Neural crest cell (in vitro differentiated cells): ENCODE measurements at regions not wholly inside any gene's neighbourhood (a gene's known extent, or its start where the extent isn't known, plus 50 kb on each side); places are given as distances from the start of the nearest gene placed in this dataset.

Experiments
- DNase-seq: peaks from one replicate; pipeline ENCODE4 v3.0.0; 2021; ENCODE audit warnings: low read depth, mixed read lengths, low spot score
- H3K27ac Mint-ChIP-seq: one replicate; pipeline ENCODE4 v1.8.0; 2021; ENCODE audit warnings: mild to moderate bottlenecking, mixed read lengths; ENCODE audit not compliant: unreplicated experiment
- H3K27me3 Mint-ChIP-seq: 2 replicates; pipeline ENCODE4 v1.8.0; 2021; ENCODE audit warnings: low read depth, mild to moderate bottlenecking, mixed read lengths
- H3K36me3 Mint-ChIP-seq: 2 replicates; pipeline ENCODE4 v1.8.0; 2021; ENCODE audit warnings: low read depth, mild to moderate bottlenecking, mixed read lengths
- H3K4me1 Mint-ChIP-seq: 2 replicates; pipeline ENCODE4 v1.8.0; 2021; ENCODE audit warnings: mixed read lengths
- H3K4me3 Mint-ChIP-seq: one replicate; pipeline ENCODE4 v1.8.0; 2021; ENCODE audit warnings: mild to moderate bottlenecking, mixed read lengths
- H3K9me3 Mint-ChIP-seq: 2 replicates; pipeline ENCODE4 v1.8.0; 2021; ENCODE audit warnings: mixed read lengths
- CTCF ChIP-seq: fragments of 200-600 bp; sonication (generic); conservative IDR thresholded peaks from 2 replicates; pipeline ENCODE4 v1.5.0; 2021; ENCODE audit warnings: antibody characterized with exemption, mild to moderate bottlenecking

GRCh38 chr7:130940326-130940725 is 206.3 kb upstream of the KLF14 start:
- no peak for TF ChIP-seq CTCF
- Mint-ChIP-seq H3K27me3 (no peaks in the 10 kb centered on the region), H3K9me3 (no peaks in the 10 kb centered on the region), H3K4me1 (peaks cover 47% of the 10 kb centered on the region), H3K27ac (no peak overlapping the region), H3K36me3 (no peaks in the 10 kb centered on the region), H3K4me3 (peak overlapping the region; percentile 30)
- no peak for DNase-seq

GRCh38 chr7:130940907-130941306 is 206.9 kb upstream of the KLF14 start:
- Mint-ChIP-seq H3K27me3 (no peaks in the 10 kb centered on the region), H3K36me3 (no peaks in the 10 kb centered on the region), H3K4me1 (peaks cover 47% of the 10 kb centered on the region), H3K4me3 (no peak overlapping the region), H3K9me3 (no peaks in the 10 kb centered on the region), H3K27ac (no peak overlapping the region)
- DNase-seq = no peak
- TF ChIP-seq CTCF = no peak

- no peak overlapping the region for H3K27ac Mint-ChIP-seq
Observed at GRCh38 chr7:130941322-130942210, 207.6 kb upstream of the KLF14 start.

GRCh38 chr7:130942211-130942964 is 208.4 kb upstream of the KLF14 start:
- no peaks in the 10 kb centered on the region for H3K9me3 Mint-ChIP-seq
- no peaks in the 10 kb centered on the region for H3K36me3 Mint-ChIP-seq
- peak overlapping the region; percentile 61 for H3K27ac Mint-ChIP-seq
- H3K4me3 Mint-ChIP-seq = peak overlapping the region; percentile 33
- DNase-seq = no peak
- H3K27me3 Mint-ChIP-seq = no peaks in the 10 kb centered on the region
- peaks cover 47% of the 10 kb centered on the region for H3K4me1 Mint-ChIP-seq
- TF ChIP-seq CTCF = no peak

More at GRCh38 chr7:130941322-130942210, 207.6 kb upstream of the KLF14 start:
- Mint-ChIP-seq H3K4me1 (peaks cover 47% of the 10 kb centered on the region), H3K36me3 (no peaks in the 10 kb centered on the region), H3K9me3 (no peaks in the 10 kb centered on the region), H3K27me3 (no peaks in the 10 kb centered on the region), H3K4me3 (peak overlapping the region; percentile 33)
- TF ChIP-seq CTCF = no peak
- DNase-seq = no peak

GRCh38 chr7:130943336-130943901 is 209.4 kb upstream of the KLF14 start:
- DNase-seq = no peak
- Mint-ChIP-seq H3K27ac (no peak overlapping the region), H3K9me3 (no peaks in the 10 kb centered on the region), H3K36me3 (no peaks in the 10 kb centered on the region), H3K4me1 (peaks cover 47% of the 10 kb centered on the region), H3K4me3 (no peak overlapping the region), H3K27me3 (no peaks in the 10 kb centered on the region)
- TF ChIP-seq CTCF = no peak
